ENCODE measurements at regions not wholly inside any gene's neighbourhood (a gene's known extent, or its start where the extent isn't known, plus 50 kb on each side); places are given as distances from the start of the nearest gene placed in this dataset.
"Not testable (repeated sequence)": the region's sequence is repeated elsewhere in the genome, so short reads cannot be mapped to it uniquely, and the experiment has no call there.

- peaks cover 13% of the 10 kb centered on the region for H3K4me1 ChIP-seq (ENCODE audit: insufficient read depth)
- H3K4me3 Mint-ChIP-seq, result no peak overlapping the region
- no peaks in the 10 kb centered on the region; the same call in 2 of the 3 replicates for H3K9me3 Mint-ChIP-seq
- H3K27ac ChIP-seq (ENCODE audit: low read depth), result no peak overlapping the region
- H4K20me1 ChIP-seq (replicated peaks; ENCODE audit: insufficient read depth), result no peaks in the 10 kb centered on the region
- H3K27me3 ChIP-seq (ENCODE audit: insufficient read depth), result no peaks in the 10 kb centered on the region
- no peak overlapping the region for H3K4me3 ChIP-seq
- ATAC-seq (no peak), DNase-seq (ENCODE audit: low spot score) (no peak)
- peaks cover 2% of the 10 kb centered on the region for H3K27me3 Mint-ChIP-seq (ENCODE audit: insufficient read depth, low read depth, poor library complexity)
- peaks cover 5% of the 10 kb centered on the region; the same call in 2 of the 3 replicates for H3K4me1 Mint-ChIP-seq
- H3F3A ChIP-seq (replicated peaks; ENCODE audit: low read depth), result no peaks in the 10 kb centered on the region
- no peak for TF ChIP-seq ZNF331 (CRISPR knock-in tag; IDR thresholded peaks at IDR 0.05; ENCODE audit: low read depth)
- peaks cover 1% of the 10 kb centered on the region for H3K9me2 ChIP-seq (ENCODE audit: insufficient read depth)
- H2AFZ ChIP-seq, result no peak overlapping the region
- no peaks in the 10 kb centered on the region for H3K36me3 ChIP-seq (ENCODE audit: insufficient read depth)
- H3K79me2 ChIP-seq (replicated peaks; ENCODE audit: insufficient read depth), result no peaks in the 10 kb centered on the region
- H3K4me2 ChIP-seq, result no peak overlapping the region
- H3K27ac Mint-ChIP-seq, result no peak overlapping the region
- H3K36me3 Mint-ChIP-seq (ENCODE audit: low read depth), result no peaks in the 10 kb centered on the region
These were observed 1155.1 kb upstream of the SORCS1 start for GRCh38 chr10:108319434-108320222.

DNA sequence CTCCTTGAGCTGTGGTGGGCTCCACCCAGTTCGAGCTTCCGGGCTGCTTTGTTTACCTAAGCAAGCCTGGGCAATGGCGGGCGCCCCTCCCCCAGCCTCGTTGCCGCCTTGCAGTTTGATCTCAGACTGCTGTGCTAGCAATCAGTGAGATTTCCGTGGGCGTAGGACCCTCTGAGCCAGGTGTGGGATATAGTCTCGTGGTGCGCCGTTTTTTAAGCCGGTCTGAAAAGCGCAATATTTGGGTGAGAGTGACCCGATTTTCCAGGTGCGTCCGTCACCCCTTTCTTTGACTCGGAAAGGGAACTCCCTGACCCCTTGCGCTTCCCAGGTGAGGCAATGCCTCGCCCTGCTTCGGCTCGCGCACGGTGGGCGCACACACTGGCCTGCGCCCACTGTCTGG lies 1151.1 kb upstream of the SORCS1 start:
- not testable (repeated sequence) for H3K36me3 ChIP-seq (ENCODE audit: insufficient read depth)
- Histone ChIP-seq H3K4me3 (peak overlapping the region; percentile 56), H3K4me2 (peak overlapping the region; percentile 71)

DNA sequence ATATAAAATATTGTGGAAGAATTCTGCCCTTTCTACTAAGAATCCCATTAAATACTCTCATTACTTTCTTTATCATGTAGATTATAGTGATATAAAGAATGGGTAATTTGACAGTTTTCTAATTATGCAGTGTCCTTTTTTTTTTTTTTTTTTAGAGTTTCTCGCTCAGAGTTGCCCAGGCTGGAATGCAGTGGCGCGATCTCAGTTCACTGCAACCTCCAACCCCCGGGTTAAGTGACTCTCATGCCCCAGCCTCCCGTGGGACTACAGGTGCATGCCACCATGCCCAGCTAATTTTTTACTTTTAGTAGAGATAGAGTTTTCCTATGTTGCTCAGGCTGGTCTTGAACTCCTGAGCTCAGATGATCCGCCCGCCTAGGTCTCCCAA lies 1143.4 kb upstream of the SORCS1 start:
- Histone ChIP-seq H3K4me1 (ENCODE audit: insufficient read depth) (no peaks in the 10 kb centered on the region), H3K36me3 (ENCODE audit: insufficient read depth) (no peaks in the 10 kb centered on the region), H4K20me1 (replicated peaks; ENCODE audit: insufficient read depth) (no peaks in the 10 kb centered on the region), H3K4me2 (no peak overlapping the region), H3K27ac (ENCODE audit: low read depth) (no peak overlapping the region), H2AFZ (no peak overlapping the region), H3F3A (replicated peaks; ENCODE audit: low read depth) (no peaks in the 10 kb centered on the region), H3K27me3 (ENCODE audit: insufficient read depth) (no peaks in the 10 kb centered on the region), H3K4me3 (no peak overlapping the region), H3K79me2 (replicated peaks; ENCODE audit: insufficient read depth) (no peaks in the 10 kb centered on the region), H3K9me2 (ENCODE audit: insufficient read depth) (no peaks in the 10 kb centered on the region)
- ATAC-seq, result no peak
- no peak overlapping the region for H3K27ac Mint-ChIP-seq
- H3K4me1 Mint-ChIP-seq, result no peaks in the 10 kb centered on the region
- H3K9me3 Mint-ChIP-seq, result no peaks in the 10 kb centered on the region
- no peak for DNase-seq (ENCODE audit: low spot score)
- peaks cover 2% of the 10 kb centered on the region for H3K27me3 Mint-ChIP-seq (ENCODE audit: insufficient read depth, low read depth, poor library complexity)
- H3K36me3 Mint-ChIP-seq (ENCODE audit: low read depth), result no peaks in the 10 kb centered on the region
- H3K4me3 Mint-ChIP-seq, result no peak overlapping the region
- TF ChIP-seq, protein P1, sequence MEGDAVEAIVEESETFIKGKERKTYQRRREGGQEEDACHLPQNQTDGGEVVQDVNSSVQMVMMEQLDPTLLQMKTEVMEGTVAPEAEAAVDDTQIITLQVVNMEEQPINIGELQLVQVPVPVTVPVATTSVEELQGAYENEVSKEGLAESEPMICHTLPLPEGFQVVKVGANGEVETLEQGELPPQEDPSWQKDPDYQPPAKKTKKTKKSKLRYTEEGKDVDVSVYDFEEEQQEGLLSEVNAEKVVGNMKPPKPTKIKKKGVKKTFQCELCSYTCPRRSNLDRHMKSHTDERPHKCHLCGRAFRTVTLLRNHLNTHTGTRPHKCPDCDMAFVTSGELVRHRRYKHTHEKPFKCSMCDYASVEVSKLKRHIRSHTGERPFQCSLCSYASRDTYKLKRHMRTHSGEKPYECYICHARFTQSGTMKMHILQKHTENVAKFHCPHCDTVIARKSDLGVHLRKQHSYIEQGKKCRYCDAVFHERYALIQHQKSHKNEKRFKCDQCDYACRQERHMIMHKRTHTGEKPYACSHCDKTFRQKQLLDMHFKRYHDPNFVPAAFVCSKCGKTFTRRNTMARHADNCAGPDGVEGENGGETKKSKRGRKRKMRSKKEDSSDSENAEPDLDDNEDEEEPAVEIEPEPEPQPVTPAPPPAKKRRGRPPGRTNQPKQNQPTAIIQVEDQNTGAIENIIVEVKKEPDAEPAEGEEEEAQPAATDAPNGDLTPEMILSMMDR (conservative IDR thresholded peaks at IDR 0.05; ENCODE audit: low read depth in 2 of 2), result no peak
- TF ChIP-seq CREB1 (CRISPR knock-in tag; IDR thresholded peaks at IDR 0.05; ENCODE audit: low read depth), result no peak
- TF ChIP-seq EZH2 (IDR thresholded peaks at IDR 0.05; ENCODE audit: low read depth, unreplicated experiment), result no peak
- no peak for TF ChIP-seq POLR2AphosphoS5 (IDR thresholded peaks at IDR 0.05; ENCODE audit: low read depth)
- TF ChIP-seq ZNF331 (CRISPR knock-in tag; IDR thresholded peaks at IDR 0.05; ENCODE audit: low read depth), result no peak
- TF ChIP-seq, protein P2, sequence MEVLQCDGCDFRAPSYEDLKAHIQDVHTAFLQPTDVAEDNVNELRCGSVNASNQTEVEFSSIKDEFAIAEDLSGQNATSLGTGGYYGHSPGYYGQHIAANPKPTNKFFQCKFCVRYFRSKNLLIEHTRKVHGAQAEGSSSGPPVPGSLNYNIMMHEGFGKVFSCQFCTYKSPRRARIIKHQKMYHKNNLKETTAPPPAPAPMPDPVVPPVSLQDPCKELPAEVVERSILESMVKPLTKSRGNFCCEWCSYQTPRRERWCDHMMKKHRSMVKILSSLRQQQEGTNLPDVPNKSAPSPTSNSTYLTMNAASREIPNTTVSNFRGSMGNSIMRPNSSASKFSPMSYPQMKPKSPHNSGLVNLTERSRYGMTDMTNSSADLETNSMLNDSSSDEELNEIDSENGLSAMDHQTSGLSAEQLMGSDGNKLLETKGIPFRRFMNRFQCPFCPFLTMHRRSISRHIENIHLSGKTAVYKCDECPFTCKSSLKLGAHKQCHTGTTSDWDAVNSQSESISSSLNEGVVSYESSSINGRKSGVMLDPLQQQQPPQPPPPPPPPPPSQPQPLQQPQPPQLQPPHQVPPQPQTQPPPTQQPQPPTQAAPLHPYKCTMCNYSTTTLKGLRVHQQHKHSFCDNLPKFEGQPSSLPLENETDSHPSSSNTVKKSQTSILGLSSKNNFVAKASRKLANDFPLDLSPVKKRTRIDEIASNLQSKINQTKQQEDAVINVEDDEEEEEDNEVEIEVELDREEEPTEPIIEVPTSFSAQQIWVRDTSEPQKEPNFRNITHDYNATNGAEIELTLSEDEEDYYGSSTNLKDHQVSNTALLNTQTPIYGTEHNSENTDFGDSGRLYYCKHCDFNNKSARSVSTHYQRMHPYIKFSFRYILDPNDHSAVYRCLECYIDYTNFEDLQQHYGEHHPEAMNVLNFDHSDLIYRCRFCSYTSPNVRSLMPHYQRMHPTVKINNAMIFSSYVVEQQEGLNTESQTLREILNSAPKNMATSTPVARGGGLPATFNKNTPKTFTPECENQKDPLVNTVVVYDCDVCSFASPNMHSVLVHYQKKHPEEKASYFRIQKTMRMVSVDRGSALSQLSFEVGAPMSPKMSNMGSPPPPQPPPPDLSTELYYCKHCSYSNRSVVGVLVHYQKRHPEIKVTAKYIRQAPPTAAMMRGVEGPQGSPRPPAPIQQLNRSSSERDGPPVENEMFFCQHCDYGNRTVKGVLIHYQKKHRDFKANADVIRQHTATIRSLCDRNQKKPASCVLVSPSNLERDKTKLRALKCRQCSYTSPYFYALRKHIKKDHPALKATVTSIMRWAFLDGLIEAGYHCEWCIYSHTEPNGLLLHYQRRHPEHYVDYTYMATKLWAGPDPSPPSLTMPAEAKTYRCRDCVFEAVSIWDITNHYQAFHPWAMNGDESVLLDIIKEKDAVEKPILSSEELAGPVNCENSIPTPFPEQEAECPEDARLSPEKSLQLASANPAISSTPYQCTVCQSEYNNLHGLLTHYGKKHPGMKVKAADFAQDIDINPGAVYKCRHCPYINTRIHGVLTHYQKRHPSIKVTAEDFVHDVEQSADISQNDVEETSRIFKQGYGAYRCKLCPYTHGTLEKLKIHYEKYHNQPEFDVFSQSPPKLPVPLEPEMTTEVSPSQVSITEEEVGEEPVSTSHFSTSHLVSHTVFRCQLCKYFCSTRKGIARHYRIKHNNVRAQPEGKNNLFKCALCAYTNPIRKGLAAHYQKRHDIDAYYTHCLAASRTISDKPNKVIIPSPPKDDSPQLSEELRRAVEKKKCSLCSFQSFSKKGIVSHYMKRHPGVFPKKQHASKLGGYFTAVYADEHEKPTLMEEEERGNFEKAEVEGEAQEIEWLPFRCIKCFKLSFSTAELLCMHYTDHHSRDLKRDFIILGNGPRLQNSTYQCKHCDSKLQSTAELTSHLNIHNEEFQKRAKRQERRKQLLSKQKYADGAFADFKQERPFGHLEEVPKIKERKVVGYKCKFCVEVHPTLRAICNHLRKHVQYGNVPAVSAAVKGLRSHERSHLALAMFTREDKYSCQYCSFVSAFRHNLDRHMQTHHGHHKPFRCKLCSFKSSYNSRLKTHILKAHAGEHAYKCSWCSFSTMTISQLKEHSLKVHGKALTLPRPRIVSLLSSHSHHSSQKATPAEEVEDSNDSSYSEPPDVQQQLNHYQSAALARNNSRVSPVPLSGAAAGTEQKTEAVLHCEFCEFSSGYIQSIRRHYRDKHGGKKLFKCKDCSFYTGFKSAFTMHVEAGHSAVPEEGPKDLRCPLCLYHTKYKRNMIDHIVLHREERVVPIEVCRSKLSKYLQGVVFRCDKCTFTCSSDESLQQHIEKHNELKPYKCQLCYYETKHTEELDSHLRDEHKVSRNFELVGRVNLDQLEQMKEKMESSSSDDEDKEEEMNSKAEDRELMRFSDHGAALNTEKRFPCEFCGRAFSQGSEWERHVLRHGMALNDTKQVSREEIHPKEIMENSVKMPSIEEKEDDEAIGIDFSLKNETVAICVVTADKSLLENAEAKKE (CRISPR knock-in tag; IDR thresholded peaks at IDR 0.05), result no peak

More for the DNA sequence above, 1151.1 kb upstream of the SORCS1 start:
- not testable (repeated sequence) for H3K9me2 ChIP-seq (ENCODE audit: insufficient read depth); H3K79me2 ChIP-seq (replicated peaks; ENCODE audit: insufficient read depth); H3K4me1 Mint-ChIP-seq; H4K20me1 ChIP-seq (replicated peaks; ENCODE audit: insufficient read depth); H3F3A ChIP-seq (replicated peaks; ENCODE audit: low read depth); H3K27me3 Mint-ChIP-seq (ENCODE audit: insufficient read depth, low read depth, poor library complexity); H3K36me3 Mint-ChIP-seq (ENCODE audit: low read depth); H3K9me3 Mint-ChIP-seq; DNase-seq (ENCODE audit: low spot score); H3K27me3 ChIP-seq (ENCODE audit: insufficient read depth); H3K4me1 ChIP-seq (ENCODE audit: insufficient read depth); ATAC-seq; H2AFZ ChIP-seq
- Mint-ChIP-seq H3K4me3 (peak overlapping the region; percentile 63; the same call in 2 of the 3 replicates), H3K27ac (peak overlapping the region; percentile 72; the same call in 1 of the 2 replicates)
- 0 out of 2 replicates have a peak overlapping the region, but pooled peaks have one; percentile 74 for H3K27ac ChIP-seq (ENCODE audit: low read depth)

Measured in GM23338 (cell line).